ENCODE measurements at regions not wholly inside any gene's neighbourhood (a gene's known extent, or its start where the extent isn't known, plus 50 kb on each side); places are given as distances from the start of the nearest gene placed in this dataset.

DNA sequence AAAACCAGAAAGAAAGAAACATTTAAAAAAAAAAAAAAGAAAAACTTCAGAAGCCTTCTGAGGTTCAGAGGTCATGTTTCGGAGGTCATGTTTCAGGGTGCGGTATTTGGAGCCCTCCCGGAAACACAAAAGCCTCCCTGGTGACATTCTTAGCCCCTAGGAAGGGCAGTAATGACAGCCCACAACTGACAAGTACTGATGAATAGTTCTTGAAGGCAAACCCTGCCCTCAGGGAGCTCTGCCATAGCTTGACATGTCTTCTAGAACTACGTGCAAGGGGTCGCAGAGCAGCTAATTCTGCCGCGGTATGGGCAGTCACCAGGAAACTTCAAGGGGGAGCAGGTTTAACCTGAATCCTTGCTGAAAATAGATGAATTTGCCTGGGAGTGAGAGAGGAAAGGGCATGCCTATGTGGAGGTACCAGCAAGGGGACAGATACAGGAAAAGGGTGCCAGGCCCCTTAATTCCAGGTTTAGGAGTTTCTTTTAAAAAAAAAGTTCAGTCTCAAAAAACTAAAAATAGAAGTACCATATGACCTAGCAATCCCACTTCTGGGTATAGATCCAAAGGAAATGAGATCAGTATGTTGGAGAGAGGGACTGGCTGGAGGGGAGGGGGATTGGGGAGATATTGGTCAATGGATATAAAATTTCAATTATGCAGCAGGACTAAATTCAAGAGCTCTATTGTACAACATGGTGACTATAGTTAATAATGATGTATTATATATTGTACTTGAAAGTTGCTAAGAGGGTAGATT, 98.4 kb downstream of the C9orf152 start:
- no peak for TF ChIP-seq POLR2A (IDR thresholded peaks at IDR 0.05)
- TF ChIP-seq, protein P1, sequence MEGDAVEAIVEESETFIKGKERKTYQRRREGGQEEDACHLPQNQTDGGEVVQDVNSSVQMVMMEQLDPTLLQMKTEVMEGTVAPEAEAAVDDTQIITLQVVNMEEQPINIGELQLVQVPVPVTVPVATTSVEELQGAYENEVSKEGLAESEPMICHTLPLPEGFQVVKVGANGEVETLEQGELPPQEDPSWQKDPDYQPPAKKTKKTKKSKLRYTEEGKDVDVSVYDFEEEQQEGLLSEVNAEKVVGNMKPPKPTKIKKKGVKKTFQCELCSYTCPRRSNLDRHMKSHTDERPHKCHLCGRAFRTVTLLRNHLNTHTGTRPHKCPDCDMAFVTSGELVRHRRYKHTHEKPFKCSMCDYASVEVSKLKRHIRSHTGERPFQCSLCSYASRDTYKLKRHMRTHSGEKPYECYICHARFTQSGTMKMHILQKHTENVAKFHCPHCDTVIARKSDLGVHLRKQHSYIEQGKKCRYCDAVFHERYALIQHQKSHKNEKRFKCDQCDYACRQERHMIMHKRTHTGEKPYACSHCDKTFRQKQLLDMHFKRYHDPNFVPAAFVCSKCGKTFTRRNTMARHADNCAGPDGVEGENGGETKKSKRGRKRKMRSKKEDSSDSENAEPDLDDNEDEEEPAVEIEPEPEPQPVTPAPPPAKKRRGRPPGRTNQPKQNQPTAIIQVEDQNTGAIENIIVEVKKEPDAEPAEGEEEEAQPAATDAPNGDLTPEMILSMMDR (IDR thresholded peaks at IDR 0.05) = no peak
